NCI-H524 (cell line): ENCODE measurements at regions not wholly inside any gene's neighbourhood (a gene's known extent, or its start where the extent isn't known, plus 50 kb on each side); places are given as distances from the start of the nearest gene placed in this dataset.

Source experiments
- DNase-seq, 2 experiments: peaks; one replicate each; lab custom pipeline; 2025; lab: John Stamatoyannopoulos, UW

DNA sequence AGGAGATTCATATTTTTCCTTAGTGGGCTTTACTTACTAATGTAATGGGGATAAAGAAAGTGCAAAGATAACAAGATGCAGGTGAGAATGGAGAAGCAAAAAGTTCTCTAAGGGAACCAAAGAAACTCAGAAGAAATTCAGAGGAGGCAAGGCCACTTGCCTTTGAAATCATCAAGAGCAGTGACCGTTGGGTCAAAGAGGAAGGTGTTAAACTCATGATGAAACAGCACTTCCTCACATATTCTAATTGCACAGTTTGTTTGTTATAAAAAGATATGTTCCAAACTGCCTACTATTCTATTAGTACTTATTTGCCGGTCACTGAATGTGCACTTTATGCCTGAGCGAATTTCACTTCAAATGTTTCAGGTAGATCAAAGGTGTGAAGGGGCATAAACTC is 975.1 kb downstream of the BCL11A start:
- DNase-seq = no peak

DNA sequence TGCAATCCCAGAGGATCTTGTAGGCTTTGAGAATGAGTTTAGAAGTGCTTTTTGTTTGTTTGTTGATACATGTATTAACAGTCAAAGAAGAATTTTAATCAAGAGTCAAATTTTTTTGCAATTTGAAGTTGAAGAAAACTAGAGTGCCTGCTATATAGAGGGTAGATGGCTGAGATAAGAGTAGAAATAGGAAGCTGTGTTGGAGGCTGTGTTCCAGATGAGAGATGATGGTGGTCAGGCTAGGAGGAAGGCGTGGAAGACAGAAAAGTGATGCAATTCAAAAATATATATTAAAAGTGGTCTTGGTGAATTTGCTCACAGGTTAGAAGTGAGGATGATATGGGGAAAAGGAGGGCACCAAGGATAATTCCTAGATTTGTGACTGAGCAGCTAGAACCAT is 978.3 kb downstream of the BCL11A start:
- no peak for DNase-seq

DNA sequence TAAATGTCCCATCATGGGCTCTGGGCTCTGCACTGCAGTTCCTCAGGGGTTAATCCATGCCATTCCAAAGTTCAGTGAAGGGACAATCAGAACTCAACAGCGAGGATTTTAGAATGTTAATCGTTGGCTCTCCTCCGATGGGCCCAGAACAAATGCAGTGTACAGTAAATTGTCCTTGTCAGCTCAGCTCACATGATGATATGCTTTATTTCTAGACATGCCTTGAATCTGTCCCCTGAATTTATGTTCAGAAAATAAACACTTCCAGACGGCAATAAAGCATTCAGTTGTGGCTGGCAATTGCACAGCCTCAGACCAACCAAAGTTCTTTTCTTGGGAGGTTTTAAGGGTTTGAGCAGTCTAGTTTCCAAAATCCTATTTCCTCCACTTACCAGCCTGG is 981.2 kb downstream of the BCL11A start:
- DNase-seq = no peak

DNA sequence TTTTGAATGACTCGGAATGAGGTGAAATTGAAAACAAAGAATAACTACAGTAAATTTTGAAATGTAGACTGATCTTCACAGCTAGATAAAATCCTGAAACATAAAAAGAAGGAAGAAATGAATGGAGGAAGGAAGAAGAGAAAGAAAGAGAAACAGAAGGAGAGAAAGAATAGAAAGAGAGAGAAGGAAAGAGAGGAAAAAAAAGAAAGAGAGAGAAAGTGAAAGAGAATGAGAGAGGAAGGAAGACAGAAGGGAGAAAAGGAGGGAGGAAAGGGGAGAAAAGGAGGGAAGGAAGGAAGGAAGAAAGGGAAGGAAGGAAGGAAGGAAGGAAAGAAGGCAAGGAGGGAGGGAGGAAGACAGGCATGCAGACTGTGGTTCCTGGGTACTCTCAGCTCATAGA is 982.6 kb downstream of the BCL11A start:
- DNase-seq = no peak

DNA sequence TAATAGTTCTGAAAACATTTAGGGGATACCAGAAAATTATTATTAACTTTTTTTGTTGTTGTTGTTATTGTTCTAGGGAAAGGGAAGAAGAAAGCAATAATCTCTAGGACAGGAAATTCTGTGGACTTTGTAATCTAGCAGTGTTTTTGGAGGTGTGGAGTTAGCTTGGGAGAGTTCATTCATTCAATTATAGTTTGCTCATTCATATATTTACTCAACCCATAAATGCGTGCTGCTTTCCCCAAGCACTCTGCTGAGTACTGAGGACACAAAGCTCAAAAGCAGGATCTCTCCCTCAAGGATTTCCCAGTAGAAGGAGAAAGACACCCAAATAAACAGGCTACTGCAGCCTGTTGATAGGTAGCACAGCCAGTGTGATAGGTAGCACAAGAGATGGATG is 984.3 kb downstream of the BCL11A start:
- no peak for DNase-seq

DNA sequence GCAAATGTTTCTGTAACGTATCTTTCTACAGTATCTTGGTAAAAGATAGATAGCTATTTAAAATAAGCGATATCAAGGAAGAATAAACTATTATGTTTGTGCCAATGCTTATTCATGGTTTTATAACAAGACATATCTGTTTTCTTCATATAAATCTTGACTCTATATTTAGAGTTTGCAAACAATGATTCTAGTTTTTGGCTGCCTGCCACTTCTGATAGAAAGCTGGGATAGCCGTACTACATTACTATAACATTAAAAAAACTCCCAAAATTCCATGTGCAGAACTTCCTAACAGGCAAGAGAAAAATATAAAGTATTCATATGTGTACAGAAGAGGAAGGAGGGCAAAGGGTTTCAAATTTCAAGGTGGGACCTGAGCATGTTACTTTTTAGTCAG is 985.0 kb downstream of the BCL11A start:
- no peak for DNase-seq

DNA sequence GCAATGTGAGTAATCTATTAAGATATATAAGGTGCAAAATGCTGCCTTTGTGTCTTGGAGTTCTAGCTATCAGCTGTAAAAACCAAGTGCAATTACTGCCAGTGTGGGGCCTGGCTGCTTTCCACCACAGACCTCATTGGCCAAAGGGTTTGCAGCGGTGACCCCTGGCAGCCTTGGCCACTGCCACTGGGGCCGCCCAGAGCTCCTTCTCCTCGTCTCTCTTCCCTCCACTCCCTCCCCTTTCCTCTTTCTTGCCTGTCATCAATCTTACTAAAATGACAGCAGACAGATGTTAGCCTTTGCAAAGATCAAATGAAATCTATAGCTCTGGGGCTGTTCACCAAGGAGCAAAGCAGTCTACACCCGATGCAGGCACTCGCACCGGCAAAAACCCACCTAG is 986.3 kb downstream of the BCL11A start:
- peak; percentile 1 to 50 for DNase-seq

DNA sequence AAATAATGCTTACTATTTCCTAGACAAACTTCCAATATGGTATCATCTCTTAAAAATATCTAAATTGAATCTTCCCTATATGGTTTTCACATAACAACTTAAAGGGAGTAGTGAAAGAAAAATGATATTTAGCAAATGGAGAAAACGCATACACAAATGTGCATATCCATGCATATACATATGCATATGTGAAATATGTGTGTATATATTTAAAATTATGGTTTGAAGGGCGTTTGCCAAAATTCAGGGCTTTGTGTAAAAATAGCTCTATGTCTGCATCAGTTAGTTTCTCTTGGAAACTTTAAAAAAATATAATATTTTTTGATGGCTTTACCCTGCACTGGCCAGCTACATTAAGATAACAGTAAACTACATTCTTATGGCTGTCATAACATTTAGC is 986.7 kb downstream of the BCL11A start:
- DNase-seq = no peak

DNA sequence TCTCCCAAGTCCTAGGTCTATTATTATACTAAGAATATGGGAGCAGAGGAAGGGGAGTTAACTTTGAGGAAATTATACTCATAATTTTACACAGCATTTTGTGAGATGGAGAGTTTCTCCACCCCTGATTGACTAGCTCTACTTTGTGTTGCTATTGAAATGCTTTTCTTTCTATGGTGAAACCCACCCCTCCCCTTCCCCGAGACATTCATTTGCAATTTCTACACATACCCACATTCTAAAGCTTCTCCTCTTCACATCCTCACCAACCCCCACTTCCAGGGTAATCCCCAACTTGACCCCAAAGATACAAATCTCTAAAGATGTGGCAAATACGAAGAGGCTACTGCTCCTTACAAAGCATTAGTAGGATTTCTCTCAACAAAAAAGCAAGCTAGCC is 992.2 kb downstream of the BCL11A start:
- DNase-seq = no peak

DNA sequence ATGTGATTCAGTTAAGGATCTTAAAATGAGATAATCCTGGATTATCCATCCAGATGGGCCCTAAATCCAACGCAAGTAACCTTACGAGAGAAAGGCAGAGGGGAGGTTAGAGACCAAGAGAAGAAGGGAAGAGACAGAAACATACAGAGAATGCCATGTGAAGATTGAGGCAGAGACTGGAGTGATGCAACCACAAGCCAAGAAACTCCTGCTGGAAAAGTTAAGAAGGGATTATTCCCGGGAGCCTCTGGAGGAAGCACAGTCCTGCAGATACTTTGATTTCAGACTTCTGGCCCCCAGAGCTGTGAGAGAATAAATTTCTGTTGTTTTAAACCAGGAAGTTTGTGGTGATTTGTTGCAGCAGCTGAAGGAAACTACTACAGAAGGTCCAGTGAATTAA is 992.7 kb downstream of the BCL11A start:
- peak; percentile 5 to 55 for DNase-seq

DNA sequence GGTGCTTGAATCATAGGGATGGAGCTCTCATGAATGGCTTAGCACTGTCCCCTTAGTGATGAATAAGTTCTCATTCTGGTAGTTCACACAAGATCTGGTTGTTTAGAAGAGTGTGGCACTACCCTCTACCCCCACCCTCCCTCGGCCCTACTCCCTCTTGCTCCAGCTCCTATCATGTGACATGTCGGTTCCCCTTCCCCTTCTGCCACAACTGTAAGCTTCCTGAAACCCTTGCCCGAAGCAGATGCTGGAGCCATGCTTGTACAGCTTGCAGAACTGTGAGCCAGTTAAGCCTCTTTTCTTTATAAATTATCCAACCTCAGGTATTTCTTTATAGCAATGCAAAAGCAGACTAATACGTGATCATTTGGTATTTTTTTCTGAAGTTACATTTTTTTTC is 1012.6 kb downstream of the BCL11A start:
- DNase-seq = no peak

DNA sequence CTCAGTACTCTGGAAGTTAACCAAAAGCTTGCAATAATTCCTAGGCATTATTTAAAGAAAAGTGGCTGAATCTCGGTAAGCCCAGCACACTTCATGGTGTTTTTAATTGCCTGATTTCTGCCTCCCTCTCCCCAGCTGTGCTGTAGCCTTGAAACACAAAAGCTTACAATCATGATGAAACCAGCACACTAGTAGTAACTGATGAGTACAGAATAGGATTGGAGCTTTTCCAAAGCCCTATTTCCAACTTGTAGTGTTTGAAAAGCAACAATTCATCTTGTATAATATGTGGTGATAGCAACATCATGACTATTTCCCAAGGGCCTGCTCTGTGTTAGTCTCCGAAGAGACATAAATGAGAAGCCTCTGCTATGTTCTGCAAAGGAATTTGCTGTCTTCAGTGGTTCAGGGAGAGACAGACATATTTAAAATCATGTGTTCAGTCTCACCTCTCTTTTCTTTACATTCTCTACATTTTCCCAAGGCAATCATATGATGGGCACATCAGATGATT is 1015.0 kb downstream of the BCL11A start:
- no peak for DNase-seq

DNA sequence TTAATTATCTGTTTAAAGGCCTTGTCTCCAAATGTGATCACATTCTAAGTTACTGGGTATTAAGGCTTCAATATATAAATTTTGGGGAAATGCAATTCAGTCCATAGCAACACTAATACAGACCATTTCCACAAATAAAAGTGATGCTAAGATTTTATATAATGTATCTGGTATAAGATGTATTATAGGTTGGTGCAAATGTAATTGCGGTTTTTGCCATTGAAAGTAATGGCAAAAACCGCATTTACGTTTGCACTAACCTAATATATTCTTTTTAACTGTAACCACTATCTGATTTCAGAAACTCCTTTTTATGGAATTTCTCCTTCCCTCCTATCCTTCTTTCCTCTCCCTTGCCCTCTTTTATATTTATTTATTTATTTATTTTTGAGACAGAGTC is 1020.6 kb downstream of the BCL11A start:
- DNase-seq = no peak

DNA sequence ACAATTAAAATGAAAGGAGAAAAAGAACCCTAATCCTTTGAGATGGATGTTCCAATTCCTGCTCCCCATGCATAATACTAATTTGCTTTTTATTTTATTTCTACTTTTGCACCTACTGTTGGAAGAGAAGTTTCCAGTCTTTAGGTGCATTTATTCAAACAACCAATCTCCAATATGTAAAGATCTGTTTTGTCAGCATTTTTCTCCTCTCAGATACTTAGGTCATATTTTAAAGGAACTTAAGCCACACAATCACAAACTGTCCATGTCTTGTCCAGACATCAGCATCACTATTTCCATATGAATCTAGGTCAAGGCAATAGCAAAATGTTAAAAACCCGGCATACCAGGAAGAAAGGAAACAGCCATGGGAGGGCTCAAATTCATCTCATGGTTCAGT is 1023.2 kb downstream of the BCL11A start:
- no peak for DNase-seq

DNA sequence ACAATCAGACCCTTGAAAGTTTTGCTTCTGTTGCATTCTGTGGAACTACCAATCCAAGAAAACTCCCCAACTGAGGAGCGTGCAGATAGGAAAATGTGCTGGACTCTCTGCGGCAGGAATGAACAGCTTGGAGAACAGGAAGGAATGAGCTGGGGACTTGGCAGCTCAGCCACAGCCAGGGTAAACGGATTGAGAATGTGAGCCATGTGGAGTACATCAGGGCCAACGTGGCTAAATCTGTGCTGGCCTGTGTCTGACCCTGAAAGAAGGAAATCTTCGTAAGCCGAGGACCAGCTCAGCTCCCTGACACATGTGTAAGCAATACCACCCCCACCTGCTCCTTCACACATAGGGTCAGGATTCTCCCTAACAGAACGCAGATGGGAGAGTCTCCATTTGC is 1023.7 kb downstream of the BCL11A start:
- DNase-seq = peak in 1 of 2 experiments; percentile 2

DNA sequence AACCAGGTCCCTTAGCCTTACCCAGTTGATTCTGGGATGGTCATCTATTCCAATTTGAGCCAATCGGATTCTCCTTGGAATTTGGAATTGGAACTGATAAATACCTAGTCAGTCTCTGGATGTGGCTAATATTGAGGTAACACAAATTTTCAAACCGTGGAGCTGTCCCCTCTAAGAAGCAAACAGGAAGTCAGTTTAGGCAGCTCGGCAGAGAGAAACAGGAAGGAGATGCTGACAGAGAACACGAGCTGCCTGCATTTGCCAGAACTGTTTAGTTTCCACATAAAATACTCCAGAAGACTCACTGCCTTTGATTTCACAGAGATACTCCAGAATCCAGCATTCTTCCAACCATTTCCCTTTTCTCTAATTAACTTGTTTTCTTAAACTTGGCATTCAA is 1024.9 kb downstream of the BCL11A start:
- DNase-seq = no peak

DNA sequence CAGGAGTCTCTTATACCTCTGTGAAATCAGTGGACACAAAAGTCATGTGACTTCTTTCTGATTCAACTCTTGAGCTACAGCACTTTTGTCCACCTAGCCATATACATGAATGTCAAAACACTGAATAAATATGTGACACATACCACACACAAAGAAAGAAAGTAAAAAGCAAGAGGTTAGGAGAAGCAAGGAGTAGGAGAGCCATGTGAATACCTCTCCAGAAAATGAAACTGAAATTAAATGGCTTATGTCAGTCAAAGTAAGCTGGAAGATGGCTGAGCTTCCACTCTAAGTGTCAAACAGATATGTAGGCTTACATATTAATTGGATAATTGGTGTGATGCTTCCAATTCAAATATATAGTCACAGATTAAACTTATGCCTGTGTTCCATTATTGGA is 1050.5 kb downstream of the BCL11A start:
- no peak for DNase-seq

DNA sequence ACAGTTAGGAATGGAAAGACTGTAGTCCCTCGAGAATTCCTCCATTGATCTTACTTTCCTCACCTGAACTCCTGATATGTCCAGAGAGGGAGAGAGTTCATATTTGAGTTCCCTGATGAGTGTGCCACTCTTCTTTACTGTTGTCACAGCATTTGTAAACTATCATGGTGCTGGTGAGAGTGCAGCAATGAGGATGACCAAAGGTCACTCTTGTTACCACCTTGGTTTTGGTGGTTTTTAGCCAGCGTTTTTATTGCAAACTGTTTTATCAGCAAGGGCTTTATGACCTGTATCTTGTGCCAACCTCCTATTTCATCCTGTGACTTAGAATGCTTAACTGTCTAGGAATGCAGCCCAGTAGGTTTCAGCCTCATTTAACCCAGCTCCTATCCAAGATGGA is 1062.5 kb downstream of the BCL11A start:
- DNase-seq = no peak

DNA sequence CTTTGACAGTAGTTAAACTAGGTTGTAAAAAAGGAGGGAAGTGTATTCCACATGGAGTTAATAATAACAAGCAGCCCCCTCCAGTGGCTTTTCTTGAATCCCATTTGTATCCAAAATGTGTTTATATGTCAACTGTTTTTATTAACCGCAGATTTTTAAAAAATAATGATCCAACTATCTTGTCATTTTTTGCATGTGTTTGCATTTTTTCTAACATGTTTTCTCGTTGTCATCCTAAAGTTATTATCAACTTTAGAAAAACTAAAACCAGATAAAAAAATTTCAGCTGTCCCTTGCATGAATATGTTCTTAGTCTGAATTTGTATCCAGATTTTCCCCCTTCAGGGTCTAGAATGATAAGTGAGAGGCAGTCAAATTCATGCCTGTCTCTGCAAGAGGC is 1063.3 kb downstream of the BCL11A start:
- DNase-seq = no peak

DNA sequence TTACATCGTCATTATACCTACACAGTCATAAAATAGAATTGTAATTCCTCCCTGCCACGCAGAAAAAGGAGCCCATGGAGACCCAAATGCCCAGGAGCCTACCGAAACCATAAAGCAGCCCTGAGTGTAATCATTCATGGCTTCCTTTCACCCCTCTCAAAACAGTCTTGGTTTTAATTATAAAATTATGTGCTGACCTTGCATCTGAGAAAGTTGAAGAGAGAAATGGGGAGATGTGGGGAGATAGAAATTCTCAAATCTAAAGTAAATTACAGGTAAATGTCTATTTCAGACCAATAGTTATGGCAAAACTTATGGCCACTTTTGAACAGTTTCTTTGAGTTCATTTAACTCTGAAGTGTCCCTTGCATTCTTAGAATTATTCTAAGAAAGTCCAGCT is 1068.8 kb downstream of the BCL11A start:
- no peak for DNase-seq

DNA sequence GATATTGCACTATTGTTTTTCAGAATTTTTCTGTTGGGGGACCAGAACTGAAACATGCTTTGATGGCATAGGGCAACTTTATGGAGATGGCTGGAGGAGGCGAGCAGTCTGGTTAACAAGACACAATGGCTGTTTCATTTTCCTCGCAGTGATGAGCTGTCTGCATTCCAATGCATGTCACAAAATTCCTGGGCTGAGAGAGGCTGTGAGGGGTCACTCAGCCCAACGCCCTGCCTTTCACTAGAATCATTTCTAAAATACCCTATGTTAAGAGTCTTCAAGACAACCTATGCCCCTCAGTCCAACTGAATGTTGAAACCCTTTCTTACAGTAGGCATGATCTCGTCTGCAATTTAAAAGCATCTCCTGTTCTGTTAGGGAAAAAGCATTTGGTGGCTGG is 1090.0 kb downstream of the BCL11A start:
- no peak for DNase-seq

DNA sequence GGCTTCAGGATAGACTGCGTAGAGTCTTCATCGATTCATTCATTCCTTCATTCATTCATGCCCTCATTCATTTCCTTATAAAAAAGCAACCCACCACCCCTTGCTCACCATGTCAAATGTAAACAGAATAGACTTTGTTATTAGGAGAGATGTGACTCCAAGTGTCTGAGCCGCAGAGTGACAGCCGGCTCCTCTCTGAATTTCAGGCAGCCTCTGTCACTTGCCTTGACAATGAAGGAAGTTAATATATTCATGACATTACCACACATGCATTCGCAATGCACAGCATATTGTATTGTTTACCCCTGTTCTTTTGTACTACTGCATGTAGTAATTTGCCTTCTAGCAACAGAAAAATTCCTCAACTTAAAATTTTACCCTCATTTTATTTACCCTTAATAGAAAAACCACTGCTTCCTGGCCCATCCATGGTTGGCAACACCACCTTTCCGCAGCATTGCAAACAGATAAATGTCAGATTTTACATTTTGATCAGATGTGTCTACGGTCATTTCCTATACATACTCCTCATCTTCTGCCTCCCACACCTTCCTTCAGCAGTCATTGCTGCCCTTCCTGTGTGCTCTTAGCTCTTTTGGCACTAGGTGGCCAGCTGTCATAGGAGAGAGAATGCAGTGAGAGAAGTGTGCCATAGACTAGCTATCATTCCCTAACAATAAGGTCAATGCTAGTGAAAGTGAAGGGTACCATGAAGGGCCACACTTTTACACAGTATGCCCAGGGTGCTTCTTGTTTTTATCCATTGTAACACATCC is 1090.8 kb downstream of the BCL11A start:
- DNase-seq = peak in 1 of 2 experiments; percentile 32

DNA sequence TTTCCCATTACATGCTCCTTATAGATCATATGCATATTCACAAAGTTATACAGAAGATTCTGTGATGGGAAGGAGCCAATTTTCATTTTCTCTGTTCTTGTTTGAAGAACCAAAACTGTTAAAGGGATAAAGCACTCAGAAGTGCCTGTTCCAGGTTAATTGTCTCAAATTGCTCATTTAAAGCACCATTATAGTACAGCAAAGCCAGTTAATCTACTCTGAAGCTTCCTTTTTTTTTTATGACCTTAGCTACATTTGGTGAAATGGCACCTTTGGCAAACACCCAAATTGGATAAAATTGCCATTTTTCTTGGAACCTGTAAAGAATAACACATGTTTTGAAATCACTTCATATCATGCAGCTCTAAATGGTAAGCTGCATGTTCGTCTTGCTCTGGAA is 1092.3 kb downstream of the BCL11A start:
- no peak for DNase-seq

DNA sequence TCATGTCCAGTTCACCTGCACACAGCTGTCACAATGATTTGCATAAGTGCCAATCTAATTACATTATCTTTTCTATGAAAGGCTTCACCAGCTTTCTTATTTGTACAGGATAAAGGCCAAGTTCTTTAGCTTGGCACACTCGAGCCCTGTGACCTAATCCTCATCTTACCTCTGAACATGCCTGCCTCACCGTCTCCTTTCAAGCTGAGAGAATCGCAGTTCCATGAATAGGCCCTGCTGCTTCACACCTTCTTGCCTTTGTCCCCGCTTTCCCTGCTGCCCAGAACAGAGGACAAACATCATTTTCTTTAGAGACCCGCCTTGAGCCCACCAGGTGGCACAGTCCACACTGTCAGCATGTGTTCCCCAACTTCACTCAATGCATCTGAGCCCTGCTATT is 1094.7 kb downstream of the BCL11A start:
- peak in 1 of 2 experiments; percentile 39 for DNase-seq
